PFSK-1 (cell line): ENCODE measurements at regions not wholly inside any gene's neighbourhood (a gene's known extent, or its start where the extent isn't known, plus 50 kb on each side); places are given as distances from the start of the nearest gene placed in this dataset.
A peak's percentile ranks its signal among the peaks of the same experiment; 100 is the strongest.

ENCODE experiments used
- POLR2AphosphoS5 ChIP-seq: IDR thresholded peaks from 2 replicates; pipeline ENCODE4 v1.6.1; 2012; ENCODE audit warnings: low read depth, mild to moderate bottlenecking, control low read depth, low read length, moderate library complexity
- SIN3A ChIP-seq: IDR thresholded peaks from 2 replicates; pipeline ENCODE4 v1.6.1; 2012; ENCODE audit warnings: mild to moderate bottlenecking, low read length, moderate library complexity, borderline replicate concordance; ENCODE audit not compliant: insufficient read depth
- TAF1 ChIP-seq: IDR thresholded peaks from 2 replicates; pipeline ENCODE4 v1.6.1; 2012; ENCODE audit warnings: low read length, control low read depth, borderline replicate concordance; ENCODE audit not compliant: insufficient read depth
- TF ChIP-seq, protein P1 (sequence below), 2 experiments: IDR thresholded peaks; 2 replicates each; pipeline versions ENCODE4 v1.6.1 to v1.8.0; 2011 to 2012; ENCODE audit warnings: low read depth in 2 of 2, low read length in 2 of 2, control low read depth in 1 of 2, inconsistent platforms in 1 of 2, mild to moderate bottlenecking in 1 of 2, moderate library complexity in 1 of 2; ENCODE audit not compliant: insufficient read depth in 1 of 2

- TF ChIP-seq POLR2AphosphoS5, result no peak
- no peak for TF ChIP-seq SIN3A
- TF ChIP-seq, protein P1, sequence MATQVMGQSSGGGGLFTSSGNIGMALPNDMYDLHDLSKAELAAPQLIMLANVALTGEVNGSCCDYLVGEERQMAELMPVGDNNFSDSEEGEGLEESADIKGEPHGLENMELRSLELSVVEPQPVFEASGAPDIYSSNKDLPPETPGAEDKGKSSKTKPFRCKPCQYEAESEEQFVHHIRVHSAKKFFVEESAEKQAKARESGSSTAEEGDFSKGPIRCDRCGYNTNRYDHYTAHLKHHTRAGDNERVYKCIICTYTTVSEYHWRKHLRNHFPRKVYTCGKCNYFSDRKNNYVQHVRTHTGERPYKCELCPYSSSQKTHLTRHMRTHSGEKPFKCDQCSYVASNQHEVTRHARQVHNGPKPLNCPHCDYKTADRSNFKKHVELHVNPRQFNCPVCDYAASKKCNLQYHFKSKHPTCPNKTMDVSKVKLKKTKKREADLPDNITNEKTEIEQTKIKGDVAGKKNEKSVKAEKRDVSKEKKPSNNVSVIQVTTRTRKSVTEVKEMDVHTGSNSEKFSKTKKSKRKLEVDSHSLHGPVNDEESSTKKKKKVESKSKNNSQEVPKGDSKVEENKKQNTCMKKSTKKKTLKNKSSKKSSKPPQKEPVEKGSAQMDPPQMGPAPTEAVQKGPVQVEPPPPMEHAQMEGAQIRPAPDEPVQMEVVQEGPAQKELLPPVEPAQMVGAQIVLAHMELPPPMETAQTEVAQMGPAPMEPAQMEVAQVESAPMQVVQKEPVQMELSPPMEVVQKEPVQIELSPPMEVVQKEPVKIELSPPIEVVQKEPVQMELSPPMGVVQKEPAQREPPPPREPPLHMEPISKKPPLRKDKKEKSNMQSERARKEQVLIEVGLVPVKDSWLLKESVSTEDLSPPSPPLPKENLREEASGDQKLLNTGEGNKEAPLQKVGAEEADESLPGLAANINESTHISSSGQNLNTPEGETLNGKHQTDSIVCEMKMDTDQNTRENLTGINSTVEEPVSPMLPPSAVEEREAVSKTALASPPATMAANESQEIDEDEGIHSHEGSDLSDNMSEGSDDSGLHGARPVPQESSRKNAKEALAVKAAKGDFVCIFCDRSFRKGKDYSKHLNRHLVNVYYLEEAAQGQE (IDR thresholded peaks at IDR 0.05; ENCODE audit: insufficient read depth in 1 of 2, low read depth in 2 of 2, low read length in 2 of 2), result 0 out of 4 replicates have a peak, but pooled peaks of 1 of the 2 experiments have one; percentile 4
- no peak for TF ChIP-seq TAF1
These were observed 94.0 kb upstream of the DNAH5 start for GRCh38 chr5:14038341-14038959.
